Astrocyte (in vitro differentiated cells and primary cell): ENCODE measurements at regions not wholly inside any gene's neighbourhood (a gene's known extent, or its start where the extent isn't known, plus 50 kb on each side); places are given as distances from the start of the nearest gene placed in this dataset.

ENCODE experiments used
- CTCF ChIP-seq: IDR thresholded peaks from 2 replicates; pipeline ENCODE4 v1.5.1; 2011; ENCODE audit warnings: low read depth, mild to moderate bottlenecking, inconsistent platforms, low read length, moderate library complexity; ENCODE audit not compliant: insufficient read depth
- EZH2 ChIP-seq: IDR thresholded peaks from 2 replicates; pipeline ENCODE4 v1.6.1; 2012; ENCODE audit warnings: mild to moderate bottlenecking, low read length, inconsistent platforms; ENCODE audit not compliant: insufficient read depth

GRCh38 chr6:91633374-91634111 is 1046.7 kb upstream of the MAP3K7 start:
- no peak for TF ChIP-seq CTCF
- TF ChIP-seq EZH2: no peak
